A673 (cell line): ENCODE measurements at regions not wholly inside any gene's neighbourhood (a gene's known extent, or its start where the extent isn't known, plus 50 kb on each side); places are given as distances from the start of the nearest gene placed in this dataset.

Experiments
- CTCF ChIP-seq: fragments of 300-800, 200-600 bp; sonication (generic); conservative IDR thresholded peaks from 2 replicates; pipeline ENCODE4 v1.5.1; 2017; ENCODE audit warnings: low read depth, mild to moderate bottlenecking, antibody characterized with exemption, low read length, moderate library complexity, mixed read lengths
- EZH2 ChIP-seq: fragments of 200-600 bp; sonication (generic); IDR thresholded peaks from 2 replicates; pipeline ENCODE4 v1.6.1; 2017; ENCODE audit warnings: borderline replicate concordance, low read depth, mild to moderate bottlenecking, mixed read lengths, antibody characterized with exemption, low read length; ENCODE audit not compliant: poor library complexity, severe bottlenecking

- TF ChIP-seq CTCF (no peak), EZH2 (no peak)
Observed at GRCh38 chr3:88230638-88231037, 80.9 kb downstream of the C3orf38 start.
